ENCODE measurements at regions not wholly inside any gene's neighbourhood (a gene's known extent, or its start where the extent isn't known, plus 50 kb on each side); places are given as distances from the start of the nearest gene placed in this dataset.

GRCh38 chr18:43964666-43965065 lies 687.4 kb upstream of the SYT4 start:
- TF ChIP-seq EZH2 (IDR thresholded peaks at IDR 0.05; ENCODE audit: borderline replicate concordance, insufficient read depth, low read depth, low read length, poor library complexity, severe bottlenecking) = no peak
- TF ChIP-seq CTCF (IDR thresholded peaks at IDR 0.05) = no peak

All from B cell (primary cell).